ENCODE measurements at regions not wholly inside any gene's neighbourhood (a gene's known extent, or its start where the extent isn't known, plus 50 kb on each side); places are given as distances from the start of the nearest gene placed in this dataset.

- TF ChIP-seq CTCF (conservative IDR thresholded peaks at IDR 0.05), result no peak
- no peak for TF ChIP-seq ZFX (IDR thresholded peaks at IDR 0.05)
Measured at GRCh38 chr1:101101360-101101759, 75.8 kb upstream of the DPH5 start.
